ENCODE measurements at regions not wholly inside any gene's neighbourhood (a gene's known extent, or its start where the extent isn't known, plus 50 kb on each side); places are given as distances from the start of the nearest gene placed in this dataset.

GRCh38 chr11:128022761-128023160 lies 564.6 kb downstream of the ETS1 start:
- Histone ChIP-seq H3K4me3 (ENCODE audit: low read length, poor library complexity, severe bottlenecking) (no peak overlapping the region), H3K4me2 (ENCODE audit: low read depth, low read length, poor library complexity, severe bottlenecking) (no peak overlapping the region), H3K4me1 (ENCODE audit: insufficient read depth, low read length, poor library complexity, severe bottlenecking) (no peaks in the 10 kb centered on the region), H3K27me3 (ENCODE audit: insufficient read depth, low read length, poor library complexity, severe bottlenecking) (no peaks in the 10 kb centered on the region), H4K20me1 (ENCODE audit: insufficient read depth, low read length, poor library complexity, severe bottlenecking) (no peaks in the 10 kb centered on the region), H3K9ac (ENCODE audit: low read depth, low read length, poor library complexity, severe bottlenecking) (no peak overlapping the region), H3K36me3 (ENCODE audit: insufficient read depth, low read length) (no peaks in the 10 kb centered on the region), H3K9me3 (ENCODE audit: insufficient read depth, low read depth, low read length) (no peaks in the 10 kb centered on the region), H3F3A (ENCODE audit: low read depth) (no peaks in the 10 kb centered on the region), H3K79me2 (ENCODE audit: insufficient read depth, low read length) (no peaks in the 10 kb centered on the region), H2AFZ (ENCODE audit: low read length) (no peak overlapping the region), H3K9me2 (replicated peaks; ENCODE audit: low read depth, low read length) (no peaks in the 10 kb centered on the region)
- TF ChIP-seq EZH2phosphoT487 (IDR thresholded peaks at IDR 0.05; ENCODE audit: borderline replicate concordance) (no peak), CTCF (conservative IDR thresholded peaks at IDR 0.05; ENCODE audit: low read length) (no peak)

- H3K9me2 ChIP-seq (replicated peaks; ENCODE audit: low read depth, low read length), result no peaks in the 10 kb centered on the region
- no peaks in the 10 kb centered on the region for H4K20me1 ChIP-seq (ENCODE audit: insufficient read depth, low read length, poor library complexity, severe bottlenecking)
- H3K4me1 ChIP-seq (ENCODE audit: insufficient read depth, low read length, poor library complexity, severe bottlenecking), result no peaks in the 10 kb centered on the region
- TF ChIP-seq CTCF (conservative IDR thresholded peaks at IDR 0.05; ENCODE audit: low read length) (0 out of 2 replicates have a peak, but pooled peaks have one; percentile 16), EZH2phosphoT487 (IDR thresholded peaks at IDR 0.05; ENCODE audit: borderline replicate concordance) (no peak)
- H2AFZ ChIP-seq (ENCODE audit: low read length), result no peak overlapping the region
- H3K9ac ChIP-seq (ENCODE audit: low read depth, low read length, poor library complexity, severe bottlenecking), result no peak overlapping the region
- no peak overlapping the region for H3K4me3 ChIP-seq (ENCODE audit: low read length, poor library complexity, severe bottlenecking)
- H3K27me3 ChIP-seq (ENCODE audit: insufficient read depth, low read length, poor library complexity, severe bottlenecking), result no peaks in the 10 kb centered on the region
- H3F3A ChIP-seq (ENCODE audit: low read depth), result no peaks in the 10 kb centered on the region
- no peaks in the 10 kb centered on the region for H3K9me3 ChIP-seq (ENCODE audit: insufficient read depth, low read depth, low read length)
- H3K4me2 ChIP-seq (ENCODE audit: low read depth, low read length, poor library complexity, severe bottlenecking), result no peak overlapping the region
- H3K36me3 ChIP-seq (ENCODE audit: insufficient read depth, low read length), result no peaks in the 10 kb centered on the region
- no peaks in the 10 kb centered on the region for H3K79me2 ChIP-seq (ENCODE audit: insufficient read depth, low read length)
Observed at GRCh38 chr11:128022007-128022368, 565.4 kb downstream of the ETS1 start.

GRCh38 chr11:128021349-128022006 lies 565.9 kb downstream of the ETS1 start:
- H3K9me3 ChIP-seq (ENCODE audit: insufficient read depth, low read depth, low read length), result no peaks in the 10 kb centered on the region
- no peaks in the 10 kb centered on the region for H3K9me2 ChIP-seq (replicated peaks; ENCODE audit: low read depth, low read length)
- H3K4me3 ChIP-seq (ENCODE audit: low read length, poor library complexity, severe bottlenecking), result no peak overlapping the region
- H3K9ac ChIP-seq (ENCODE audit: low read depth, low read length, poor library complexity, severe bottlenecking), result no peak overlapping the region
- H3K79me2 ChIP-seq (ENCODE audit: insufficient read depth, low read length), result no peaks in the 10 kb centered on the region
- TF ChIP-seq EZH2phosphoT487 (IDR thresholded peaks at IDR 0.05; ENCODE audit: borderline replicate concordance), result no peak
- TF ChIP-seq CTCF (conservative IDR thresholded peaks at IDR 0.05; ENCODE audit: low read length), result peak; percentile 79
- no peaks in the 10 kb centered on the region for H3K36me3 ChIP-seq (ENCODE audit: insufficient read depth, low read length)
- H3K27me3 ChIP-seq (ENCODE audit: insufficient read depth, low read length, poor library complexity, severe bottlenecking), result no peaks in the 10 kb centered on the region
- no peaks in the 10 kb centered on the region for H4K20me1 ChIP-seq (ENCODE audit: insufficient read depth, low read length, poor library complexity, severe bottlenecking)
- H2AFZ ChIP-seq (ENCODE audit: low read length), result no peak overlapping the region
- H3K4me1 ChIP-seq (ENCODE audit: insufficient read depth, low read length, poor library complexity, severe bottlenecking), result no peaks in the 10 kb centered on the region
- no peak overlapping the region for H3K4me2 ChIP-seq (ENCODE audit: low read depth, low read length, poor library complexity, severe bottlenecking)
- H3F3A ChIP-seq (ENCODE audit: low read depth), result no peaks in the 10 kb centered on the region
